ENCODE measurements at regions not wholly inside any gene's neighbourhood (a gene's known extent, or its start where the extent isn't known, plus 50 kb on each side); places are given as distances from the start of the nearest gene placed in this dataset.
"Not testable (repeated sequence)": the region's sequence is repeated elsewhere in the genome, so short reads cannot be mapped to it uniquely, and the experiment has no call there.

- DNase-seq (ENCODE audit: low spot score in 2 of 2): no peak
- intact Hi-C loops (cut with DNase I): no loop called here
- Histone ChIP-seq H3K4me3 (no peak overlapping the region), H3K4me1 (no peaks in the 10 kb centered on the region), H3K27ac (no peak overlapping the region), H3K9me3 (no peaks in the 10 kb centered on the region), H3K27me3 (no peaks in the 10 kb centered on the region), H3K36me3 (no peaks in the 10 kb centered on the region)
- TF ChIP-seq, protein P1, sequence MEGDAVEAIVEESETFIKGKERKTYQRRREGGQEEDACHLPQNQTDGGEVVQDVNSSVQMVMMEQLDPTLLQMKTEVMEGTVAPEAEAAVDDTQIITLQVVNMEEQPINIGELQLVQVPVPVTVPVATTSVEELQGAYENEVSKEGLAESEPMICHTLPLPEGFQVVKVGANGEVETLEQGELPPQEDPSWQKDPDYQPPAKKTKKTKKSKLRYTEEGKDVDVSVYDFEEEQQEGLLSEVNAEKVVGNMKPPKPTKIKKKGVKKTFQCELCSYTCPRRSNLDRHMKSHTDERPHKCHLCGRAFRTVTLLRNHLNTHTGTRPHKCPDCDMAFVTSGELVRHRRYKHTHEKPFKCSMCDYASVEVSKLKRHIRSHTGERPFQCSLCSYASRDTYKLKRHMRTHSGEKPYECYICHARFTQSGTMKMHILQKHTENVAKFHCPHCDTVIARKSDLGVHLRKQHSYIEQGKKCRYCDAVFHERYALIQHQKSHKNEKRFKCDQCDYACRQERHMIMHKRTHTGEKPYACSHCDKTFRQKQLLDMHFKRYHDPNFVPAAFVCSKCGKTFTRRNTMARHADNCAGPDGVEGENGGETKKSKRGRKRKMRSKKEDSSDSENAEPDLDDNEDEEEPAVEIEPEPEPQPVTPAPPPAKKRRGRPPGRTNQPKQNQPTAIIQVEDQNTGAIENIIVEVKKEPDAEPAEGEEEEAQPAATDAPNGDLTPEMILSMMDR (IDR thresholded peaks at IDR 0.05): no peak
These were observed 319.6 kb downstream of the PTH2R start for GRCh38 chr2:208726242-208726641.

DNA sequence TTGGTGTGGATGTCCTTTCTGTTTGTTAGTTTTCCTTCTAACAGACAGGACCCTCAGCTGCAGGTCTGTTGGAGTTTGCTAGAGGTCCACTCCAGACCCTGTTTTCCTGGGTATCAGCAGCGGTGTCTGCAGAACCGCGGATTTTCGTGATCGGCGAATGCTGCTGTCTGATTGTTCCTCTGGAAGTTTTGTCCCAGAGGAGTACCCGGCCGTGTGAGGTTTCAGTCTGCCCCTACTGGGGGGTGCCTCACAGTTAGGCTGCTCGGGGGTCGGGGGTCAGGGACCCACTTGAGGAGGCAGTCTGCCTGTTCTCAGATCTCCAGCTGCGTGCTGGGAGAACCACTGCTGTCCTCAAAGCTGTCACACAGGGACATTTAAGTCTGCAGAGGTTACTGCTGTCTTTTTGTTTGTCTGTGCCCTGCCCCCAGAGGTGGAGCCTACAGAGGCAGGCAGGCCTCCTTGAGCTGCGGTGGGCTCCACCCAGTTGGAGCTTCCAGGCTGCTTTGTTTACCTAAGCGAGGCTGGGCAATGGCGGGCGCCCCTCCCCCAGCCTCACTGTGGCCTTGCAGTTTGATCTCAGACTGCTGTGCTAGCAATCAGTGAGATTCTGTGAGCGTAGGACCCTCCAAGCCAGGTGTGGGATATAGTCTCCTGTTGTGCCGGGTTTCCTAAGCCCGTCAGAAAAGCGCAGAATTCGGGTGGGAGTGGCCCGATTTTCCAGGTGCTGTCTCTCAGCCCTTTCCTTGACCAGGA is 345.2 kb downstream of the PTH2R start:
- intact Hi-C loops (cut with DNase I): not testable (repeated sequence)

GRCh38 chr2:208757364-208757763 is 350.8 kb downstream of the PTH2R start:
- no peaks in the 10 kb centered on the region for H3K36me3 ChIP-seq
- no peak overlapping the region for H3K27ac ChIP-seq
- intact Hi-C loops (cut with DNase I): no loop called here
- H3K9me3 ChIP-seq: no peaks in the 10 kb centered on the region
- TF ChIP-seq, protein P1 (IDR thresholded peaks at IDR 0.05): no peak
- no peak overlapping the region for H3K4me3 ChIP-seq
- H3K27me3 ChIP-seq: no peaks in the 10 kb centered on the region
- DNase-seq (ENCODE audit: low spot score in 2 of 2): no peak
- H3K4me1 ChIP-seq: no peaks in the 10 kb centered on the region

More for the DNA sequence above, 345.2 kb downstream of the PTH2R start:
- H3K4me3 ChIP-seq; DNase-seq (ENCODE audit: low spot score in 2 of 2); H3K4me1 ChIP-seq; H3K36me3 ChIP-seq; H3K27me3 ChIP-seq; H3K9me3 ChIP-seq; H3K27ac ChIP-seq: not testable (repeated sequence)

GRCh38 chr2:208773074-208773473 is 366.5 kb downstream of the PTH2R start:
- H3K36me3 ChIP-seq; DNase-seq (ENCODE audit: low spot score in 2 of 2); H3K9me3 ChIP-seq; H3K4me3 ChIP-seq; H3K27ac ChIP-seq; intact Hi-C loops (cut with DNase I); H3K27me3 ChIP-seq; H3K4me1 ChIP-seq: not testable (repeated sequence)

DNA sequence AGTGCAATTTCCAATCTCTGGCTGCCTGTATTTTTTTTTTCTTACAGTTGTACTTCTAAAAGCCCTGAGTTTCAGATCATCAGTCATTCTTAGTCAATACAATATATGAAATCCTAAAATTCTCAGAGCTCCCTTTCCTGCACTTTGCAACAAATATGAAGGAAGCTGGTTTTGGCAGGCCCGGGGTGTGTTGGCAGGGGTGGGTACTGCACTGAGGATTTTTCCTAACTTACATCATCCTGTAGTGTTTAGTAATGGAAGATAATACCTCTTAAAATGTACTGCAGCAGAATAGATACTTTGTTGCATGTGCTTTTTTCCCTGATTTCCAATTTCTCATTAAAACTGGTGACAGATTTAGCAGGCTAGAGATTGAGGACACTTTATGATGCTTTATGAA is 374.6 kb downstream of the PTH2R start:
- Histone ChIP-seq H3K4me3 (no peak overlapping the region), H3K9me3 (no peaks in the 10 kb centered on the region), H3K27ac (no peak overlapping the region), H3K36me3 (no peaks in the 10 kb centered on the region), H3K27me3 (no peaks in the 10 kb centered on the region), H3K4me1 (no peaks in the 10 kb centered on the region)
- intact Hi-C loops (cut with DNase I): no loop called here
- TF ChIP-seq, protein P1 (IDR thresholded peaks at IDR 0.05): no peak
- no peak for DNase-seq (ENCODE audit: low spot score in 2 of 2)

DNA sequence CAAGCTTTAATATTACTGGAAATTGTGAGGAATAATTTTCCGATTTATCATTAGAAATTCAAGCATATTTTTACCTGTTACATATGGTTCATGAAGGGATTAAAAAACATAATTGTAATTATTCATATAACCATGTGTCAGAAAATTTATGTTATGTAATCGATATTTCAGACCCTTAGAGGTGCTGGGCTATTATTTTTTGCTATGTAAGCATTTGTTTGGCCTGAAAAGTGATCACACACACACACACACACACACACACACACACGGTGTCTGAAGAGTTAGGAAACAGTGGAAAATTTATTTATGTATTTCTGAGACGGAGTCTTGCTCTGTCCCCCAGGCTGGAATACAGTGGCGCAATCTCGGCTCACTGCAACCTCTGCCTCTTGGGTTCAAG is 375.5 kb downstream of the PTH2R start:
- Histone ChIP-seq H3K27ac (no peak overlapping the region), H3K27me3 (no peaks in the 10 kb centered on the region), H3K4me3 (no peak overlapping the region), H3K36me3 (no peaks in the 10 kb centered on the region), H3K9me3 (no peaks in the 10 kb centered on the region), H3K4me1 (no peaks in the 10 kb centered on the region)
- TF ChIP-seq, protein P1 (IDR thresholded peaks at IDR 0.05): no peak
- intact Hi-C loops (cut with DNase I): no loop called here
- no peak for DNase-seq (ENCODE audit: low spot score in 2 of 2)

DNA sequence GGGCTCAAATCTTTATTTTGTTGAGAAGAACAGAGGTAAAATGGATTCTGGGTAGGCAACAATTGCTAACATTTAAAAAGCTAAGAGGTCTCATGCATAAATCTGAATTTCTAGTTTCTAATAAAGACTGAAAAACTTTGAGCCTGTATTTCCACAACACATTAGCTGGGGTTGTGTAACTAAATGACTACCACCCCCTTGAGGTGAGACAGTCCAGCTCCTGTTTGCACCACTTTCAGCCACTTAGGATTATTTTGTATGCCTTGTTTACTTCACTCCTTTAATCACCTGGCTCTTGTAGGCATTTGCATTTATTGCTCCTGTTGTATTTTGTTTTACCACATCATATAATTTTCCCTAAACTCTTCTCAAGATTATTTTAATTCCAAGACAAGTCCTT is 376.6 kb downstream of the PTH2R start:
- Histone ChIP-seq H3K9me3 (no peaks in the 10 kb centered on the region), H3K4me3 (no peak overlapping the region), H3K36me3 (no peaks in the 10 kb centered on the region), H3K4me1 (no peaks in the 10 kb centered on the region), H3K27ac (no peak overlapping the region), H3K27me3 (no peaks in the 10 kb centered on the region)
- intact Hi-C loops (cut with DNase I): no loop called here
- no peak for DNase-seq (ENCODE audit: low spot score in 2 of 2)
- TF ChIP-seq, protein P1 (IDR thresholded peaks at IDR 0.05): no peak

- H3K27me3 ChIP-seq; DNase-seq (ENCODE audit: low spot score in 2 of 2); intact Hi-C loops (cut with DNase I); H3K4me1 ChIP-seq; H3K36me3 ChIP-seq; H3K4me3 ChIP-seq; H3K9me3 ChIP-seq; H3K27ac ChIP-seq: not testable (repeated sequence)
These were observed 378.2 kb downstream of the PTH2R start for GRCh38 chr2:208784774-208785173.
